C4-2B (cell line): ENCODE measurements at regions not wholly inside any gene's neighbourhood (a gene's known extent, or its start where the extent isn't known, plus 50 kb on each side); places are given as distances from the start of the nearest gene placed in this dataset.

Source experiments
- CTCF ChIP-seq: fragments of 450-650 bp; conservative IDR thresholded peaks from 2 replicates; pipeline ENCODE4 v1.5.1; 2017; ENCODE audit warnings: mild to moderate bottlenecking
- ZFX ChIP-seq: fragments of 450-650 bp; IDR thresholded peaks from 2 replicates; pipeline ENCODE4 v1.6.1; 2017

DNA sequence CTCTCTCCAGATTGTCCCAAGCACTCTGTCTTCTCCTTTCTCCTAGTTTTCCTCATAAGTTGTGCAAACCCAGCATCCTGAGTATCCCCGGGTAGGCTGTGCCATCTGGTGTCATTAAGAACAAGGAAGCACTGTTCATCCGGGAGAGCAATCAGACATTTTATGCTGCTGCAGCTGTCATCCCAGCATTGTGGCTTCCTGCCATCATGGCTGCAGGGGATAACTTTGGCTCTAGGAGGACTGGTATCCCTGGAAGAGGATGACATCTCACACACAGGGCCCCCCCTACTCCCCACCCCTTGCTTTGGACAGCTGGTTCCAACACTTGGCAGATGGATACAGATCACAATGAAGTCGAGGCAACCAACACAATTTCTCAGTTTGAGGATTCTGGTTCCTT lies 1195.1 kb upstream of the MAP3K7 start:
- no peak for TF ChIP-seq CTCF
- TF ChIP-seq ZFX, result no peak
